ENCODE measurements at regions not wholly inside any gene's neighbourhood (a gene's known extent, or its start where the extent isn't known, plus 50 kb on each side); places are given as distances from the start of the nearest gene placed in this dataset.

GRCh38 chr12:43126652-43127375 is 425.2 kb downstream of the ADAMTS20 start:
- TF ChIP-seq CTCF (IDR thresholded peaks at IDR 0.05), result no peak
- no peak for TF ChIP-seq POLR2A (IDR thresholded peaks at IDR 0.05)
- no peak for TF ChIP-seq POLR2AphosphoS5 (IDR thresholded peaks at IDR 0.05)

Data from prostate gland (tissue), 2 donors.